H54 (cell line): ENCODE measurements at regions not wholly inside any gene's neighbourhood (a gene's known extent, or its start where the extent isn't known, plus 50 kb on each side); places are given as distances from the start of the nearest gene placed in this dataset.

Source experiments
- DNase-seq: peaks from one replicate; pipeline ENCODE4 v3.0.0; 2011; ENCODE audit warnings: low spot score, mixed read lengths; ENCODE audit not compliant: insufficient read length
- FAIRE-seq: peaks from 3 replicates; lab custom pipeline; 2011; peaks lifted over from hg19 to GRCh38; lab: Jason Lieb, UNC
- POLR2A ChIP-seq: IDR thresholded peaks from 2 replicates; pipeline ENCODE4 v1.6.1; 2011; ENCODE audit warnings: low read depth, mild to moderate bottlenecking, low read length

DNA sequence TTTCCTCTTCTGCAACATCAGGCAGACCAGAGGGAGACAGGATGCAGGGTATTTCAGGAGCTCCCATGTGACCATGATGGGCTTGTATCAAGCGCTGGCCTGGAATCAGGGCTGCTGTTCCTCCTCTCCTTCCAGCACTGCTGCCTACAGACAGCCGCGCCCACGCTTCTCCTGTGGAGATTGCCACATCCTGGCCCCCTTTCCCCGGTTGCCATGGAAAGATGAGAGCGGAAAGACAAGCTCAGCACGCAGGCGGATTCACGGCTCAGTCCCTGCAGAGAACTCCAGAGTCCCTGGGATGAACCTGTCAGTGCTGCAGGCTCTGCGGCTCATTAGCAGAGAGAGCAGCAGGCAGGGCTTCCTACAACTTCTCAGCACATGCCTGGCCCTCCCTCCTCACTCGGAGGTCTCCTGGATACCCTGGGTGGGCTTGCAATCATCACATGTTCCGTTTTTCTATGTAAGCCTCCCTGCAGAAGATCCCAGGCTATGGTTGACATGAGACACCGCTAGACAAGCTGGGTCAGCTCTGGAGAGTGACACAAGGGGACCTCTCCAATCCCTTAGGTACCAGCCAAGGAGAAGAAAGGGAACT lies 497.8 kb upstream of the MYT1L start:
- no peak for FAIRE-seq
- no peak for DNase-seq
- no peak for TF ChIP-seq POLR2A

DNA sequence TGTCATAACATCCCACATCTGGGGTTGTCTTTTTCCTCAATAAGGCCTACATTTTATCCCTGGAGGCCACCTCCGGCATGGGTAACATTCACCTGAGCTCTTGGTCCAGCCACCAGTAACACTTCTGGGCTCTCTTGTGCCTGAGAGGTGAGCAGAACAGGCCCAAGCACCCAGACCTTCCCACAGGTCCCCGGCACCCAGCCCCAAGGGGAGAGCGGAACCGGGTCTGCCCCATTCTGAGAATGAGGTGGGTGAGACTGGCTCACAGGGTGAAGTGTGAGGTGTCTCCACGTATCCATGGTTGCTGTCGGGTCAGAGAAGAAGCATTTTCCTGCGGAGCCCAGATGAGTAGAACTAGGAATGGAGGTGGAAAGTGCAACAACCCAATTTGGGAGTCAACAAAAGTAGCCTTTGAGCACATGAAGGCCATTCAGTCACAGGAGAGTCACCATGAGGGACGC lies 496.7 kb upstream of the MYT1L start:
- TF ChIP-seq POLR2A, result no peak
- DNase-seq (no peak), FAIRE-seq (no peak)

DNA sequence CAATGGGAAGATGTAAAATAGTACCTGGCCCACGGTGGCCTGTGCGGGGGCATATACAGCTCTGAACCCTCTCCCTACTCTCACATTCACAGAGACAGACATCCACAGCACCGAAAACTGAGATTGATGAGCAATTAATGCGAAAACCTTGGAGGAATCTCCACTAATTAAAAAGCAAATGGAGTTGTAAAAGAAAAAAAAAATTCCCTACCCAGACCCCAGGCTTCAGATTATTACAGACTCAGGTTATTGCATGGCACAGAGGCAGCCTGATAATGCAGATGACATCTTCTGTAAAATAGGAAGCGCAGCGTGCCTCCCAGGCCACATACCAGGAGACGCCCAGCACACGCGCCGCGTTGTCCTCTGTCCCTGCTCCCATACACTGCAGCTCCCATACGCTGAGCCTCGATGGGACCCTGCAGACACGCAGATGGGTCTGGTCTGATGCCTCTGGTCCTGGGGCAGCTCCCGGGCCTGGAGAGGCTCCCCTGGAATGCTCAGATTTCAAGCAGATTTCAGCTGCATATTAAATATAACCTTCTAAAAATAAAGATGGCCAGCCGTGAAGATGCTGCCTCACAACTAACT lies 496.1 kb upstream of the MYT1L start:
- no peak for DNase-seq
- no peak for TF ChIP-seq POLR2A
- no peak for FAIRE-seq

DNA sequence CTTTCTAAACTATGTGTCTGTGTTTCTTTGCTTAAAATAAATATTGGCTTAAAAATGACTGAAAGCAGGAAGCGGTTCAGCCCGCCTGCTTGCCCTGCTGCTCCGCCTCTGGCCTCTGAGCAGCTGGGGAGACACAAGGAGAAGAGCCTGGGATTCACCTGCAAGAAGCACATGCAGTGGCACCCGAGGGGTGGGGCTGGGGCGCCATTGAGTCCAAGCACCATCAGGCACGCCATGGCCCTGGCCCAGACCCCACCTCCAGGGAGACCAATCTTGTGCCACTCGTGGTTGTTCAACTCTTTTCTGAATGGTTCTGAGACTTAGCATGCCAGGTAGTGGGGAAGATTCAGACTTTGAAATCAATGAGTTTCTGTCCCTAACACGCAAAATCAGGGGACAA lies 495.5 kb upstream of the MYT1L start:
- no peak for FAIRE-seq
- TF ChIP-seq POLR2A, result no peak
- no peak for DNase-seq

DNA sequence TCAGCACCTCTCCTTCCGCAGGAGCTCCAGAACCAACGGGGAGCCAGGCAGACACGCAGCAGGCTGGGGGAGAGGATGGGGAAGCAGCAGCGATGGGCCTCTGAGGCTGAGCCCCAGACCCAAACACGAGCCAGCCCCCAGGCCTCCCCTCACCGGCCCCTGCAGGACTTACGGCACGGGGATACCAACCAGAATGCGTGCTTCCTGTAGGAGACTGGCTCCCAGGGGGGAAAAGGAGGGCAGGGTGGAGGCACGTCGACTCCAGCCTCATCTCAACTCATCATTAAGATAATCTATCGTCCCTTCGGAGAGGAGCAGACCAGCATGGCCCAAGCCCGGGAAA lies 495.1 kb upstream of the MYT1L start:
- DNase-seq, result no peak
- no peak for TF ChIP-seq POLR2A
- no peak for FAIRE-seq

DNA sequence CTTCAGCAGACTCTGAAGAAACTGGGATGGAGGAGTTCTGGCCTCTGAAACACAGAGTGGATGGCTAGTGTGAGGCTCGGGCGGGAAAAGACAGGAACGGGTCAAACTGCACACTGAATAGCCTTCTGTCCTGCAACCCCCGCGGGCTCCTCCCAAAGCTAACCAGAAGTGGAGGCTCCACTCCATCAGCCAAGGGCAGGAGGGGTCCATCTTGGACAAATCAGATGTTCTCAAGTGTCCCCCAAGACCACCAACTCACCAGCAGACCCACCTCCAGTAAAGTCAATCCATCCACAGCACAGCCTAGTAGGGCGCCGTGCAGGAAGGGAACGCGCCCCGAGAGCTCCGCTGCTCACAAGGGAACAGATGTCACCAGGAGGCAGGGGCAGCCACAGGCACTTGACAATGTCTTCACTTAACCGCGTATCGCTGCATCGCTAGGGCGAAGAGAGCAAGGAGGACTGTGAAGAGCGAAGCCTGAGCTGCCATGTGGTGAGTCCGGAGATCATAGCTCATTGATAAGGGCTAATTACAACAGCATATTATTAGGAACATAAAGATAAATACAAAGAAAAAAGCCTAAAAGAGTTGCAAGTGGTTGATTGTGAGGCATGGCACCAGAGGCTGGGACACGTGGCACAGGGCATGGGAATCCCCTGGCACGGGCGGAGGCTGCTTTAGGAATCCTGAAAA lies 494.6 kb upstream of the MYT1L start:
- TF ChIP-seq POLR2A, result no peak
- FAIRE-seq, result no peak
- no peak for DNase-seq

DNA sequence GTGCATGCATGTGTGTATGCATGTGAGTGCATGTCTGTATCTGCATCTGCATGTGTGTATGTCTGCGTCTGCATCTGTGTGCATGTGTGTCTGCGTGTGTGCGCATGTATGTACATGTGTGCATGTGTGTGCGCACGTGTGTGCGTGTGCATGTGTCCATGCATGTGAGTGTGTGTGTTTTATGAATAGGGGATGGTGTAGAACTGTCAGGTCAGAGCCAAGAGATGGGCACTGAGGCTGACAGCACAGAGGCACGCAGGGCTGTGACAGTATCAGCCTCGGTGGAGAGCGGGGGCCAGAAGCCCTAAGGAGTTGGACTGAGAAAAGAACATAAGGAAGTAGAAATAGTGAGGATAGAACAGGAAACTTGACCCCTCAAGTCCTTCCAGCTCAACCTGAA lies 494.0 kb upstream of the MYT1L start:
- FAIRE-seq (no peak), DNase-seq (no peak)
- TF ChIP-seq POLR2A, result no peak

DNA sequence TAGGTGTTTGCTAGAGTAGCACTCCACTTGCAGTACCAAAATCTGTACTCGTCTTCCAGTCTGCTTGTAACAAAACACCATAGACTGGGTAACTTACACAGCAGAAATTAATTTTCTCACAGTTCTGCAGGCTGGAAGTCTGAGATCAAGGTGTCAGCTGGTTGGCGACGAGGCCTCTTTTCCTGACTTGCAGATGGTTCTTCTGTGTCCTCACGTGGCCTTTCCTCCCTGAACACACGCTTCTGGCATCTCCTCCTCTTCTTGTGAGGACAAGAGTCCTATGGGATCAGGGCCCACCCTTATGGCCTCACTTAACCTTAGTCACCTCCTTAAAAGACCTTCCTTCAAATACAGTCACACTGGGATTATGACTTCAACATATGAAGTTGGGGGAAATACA lies 493.5 kb upstream of the MYT1L start:
- no peak for FAIRE-seq
- TF ChIP-seq POLR2A, result no peak
- DNase-seq, result no peak

DNA sequence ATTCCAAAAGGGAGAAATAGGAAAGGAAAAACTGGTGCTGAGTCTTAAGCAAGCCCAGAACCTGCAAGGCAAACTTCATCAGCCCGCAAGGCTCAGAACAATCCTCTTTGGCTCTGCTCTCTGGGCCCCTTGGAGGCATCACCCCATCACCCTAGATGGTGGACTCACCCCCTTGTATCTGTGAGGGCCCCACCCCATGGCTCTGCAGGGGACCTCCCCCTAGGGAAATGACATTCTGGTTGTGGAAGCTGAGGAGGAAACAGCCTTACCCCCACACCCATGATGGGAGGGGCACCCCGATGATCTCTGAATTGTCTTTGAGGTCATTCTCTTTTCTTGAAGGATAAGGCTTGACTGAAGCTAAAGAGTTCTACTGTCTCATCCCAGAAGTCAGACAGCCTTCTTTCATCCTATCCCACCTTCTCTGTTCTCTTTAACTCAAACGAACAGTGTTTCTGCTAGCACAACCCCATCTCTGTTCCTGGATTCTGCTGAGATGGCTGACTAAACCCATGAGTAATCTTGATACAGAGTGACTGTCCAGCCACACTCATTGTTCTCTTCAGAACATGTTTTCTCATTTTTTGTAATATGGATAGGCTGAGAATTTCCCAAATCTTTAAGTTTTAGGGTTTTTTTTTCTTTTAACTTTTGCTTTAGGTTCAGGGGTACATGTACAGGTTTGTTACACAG lies 492.1 kb upstream of the MYT1L start:
- no peak for FAIRE-seq
- DNase-seq, result no peak
- no peak for TF ChIP-seq POLR2A

DNA sequence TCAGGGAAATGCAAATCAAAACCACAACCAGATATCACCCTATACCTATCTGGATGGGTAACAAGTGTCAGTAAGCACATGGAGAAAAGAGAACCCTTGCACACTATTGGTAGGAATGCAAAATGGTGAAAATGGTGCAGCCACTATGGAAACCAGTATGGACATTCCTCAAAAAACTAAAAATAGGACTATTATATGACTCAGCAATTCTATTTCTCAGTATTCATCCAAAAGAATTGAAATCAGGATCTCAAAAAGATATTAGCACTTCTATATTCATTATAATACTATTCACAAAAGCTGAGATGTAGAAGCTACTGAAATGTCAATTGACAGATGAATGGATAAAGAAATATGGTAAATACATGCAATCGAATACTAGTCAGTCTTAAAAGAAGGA lies 491.1 kb upstream of the MYT1L start:
- TF ChIP-seq POLR2A, result no peak
- DNase-seq (no peak), FAIRE-seq (no peak)

DNA sequence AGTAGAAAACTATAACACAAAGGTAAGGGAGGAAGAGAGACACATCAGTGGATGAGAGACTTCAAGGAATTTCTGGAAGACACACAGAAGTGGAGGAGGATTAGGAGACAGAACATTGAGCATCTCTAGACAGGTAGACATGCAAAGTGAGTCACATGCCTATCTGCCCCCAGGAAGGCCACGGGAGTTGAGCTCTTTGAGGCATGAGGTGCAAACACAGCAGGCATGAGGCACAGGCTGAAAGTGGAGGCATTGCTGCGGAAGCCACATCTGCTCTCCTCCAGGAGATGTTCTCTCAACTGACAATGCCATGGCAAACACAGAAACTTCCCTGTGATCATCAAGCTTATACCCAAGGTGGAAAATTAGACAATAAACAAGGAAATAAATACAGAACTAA lies 481.6 kb upstream of the MYT1L start:
- TF ChIP-seq POLR2A, result no peak
- DNase-seq, result no peak
- no peak for FAIRE-seq

DNA sequence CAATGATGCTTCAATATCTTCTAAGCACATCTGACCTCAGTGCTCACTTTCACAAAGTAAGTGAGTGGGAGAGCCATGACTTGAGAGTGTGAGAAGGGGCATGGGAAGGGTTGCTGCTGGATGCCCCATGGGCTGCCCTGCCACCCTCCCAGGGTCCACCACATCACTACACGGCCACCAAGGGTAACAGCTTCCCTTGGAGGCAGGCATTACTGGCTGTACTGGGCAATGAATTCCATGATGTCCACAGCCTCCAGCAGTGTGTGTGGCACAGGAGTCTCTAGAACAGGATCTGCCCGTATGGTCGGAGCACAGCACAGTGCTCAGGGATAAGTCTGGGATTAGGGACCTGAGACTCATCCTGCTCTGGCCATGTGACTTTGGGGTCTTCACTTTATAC lies 481.0 kb upstream of the MYT1L start:
- DNase-seq (no peak), FAIRE-seq (no peak)
- no peak for TF ChIP-seq POLR2A

DNA sequence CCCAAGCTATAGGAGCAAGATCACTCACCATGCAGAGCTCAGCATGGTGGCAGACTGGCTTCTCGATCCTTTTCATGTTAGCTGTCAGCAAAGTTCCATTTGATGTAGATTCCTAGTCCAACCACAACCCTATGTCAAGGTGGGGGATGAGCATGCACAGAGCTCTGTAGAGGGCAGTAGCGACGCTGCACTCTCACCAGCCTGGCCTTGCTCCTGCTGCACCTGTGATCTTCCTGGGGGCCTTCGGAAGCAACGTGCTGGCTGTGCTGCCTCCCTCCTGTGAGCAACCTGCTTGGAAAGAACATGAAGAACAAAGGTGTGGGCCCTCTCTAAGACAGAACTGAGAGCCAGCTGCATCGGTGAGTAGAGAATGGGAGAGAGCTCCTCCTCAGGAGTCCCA lies 479.4 kb upstream of the MYT1L start:
- FAIRE-seq (no peak), DNase-seq (no peak)
- TF ChIP-seq POLR2A, result no peak

DNA sequence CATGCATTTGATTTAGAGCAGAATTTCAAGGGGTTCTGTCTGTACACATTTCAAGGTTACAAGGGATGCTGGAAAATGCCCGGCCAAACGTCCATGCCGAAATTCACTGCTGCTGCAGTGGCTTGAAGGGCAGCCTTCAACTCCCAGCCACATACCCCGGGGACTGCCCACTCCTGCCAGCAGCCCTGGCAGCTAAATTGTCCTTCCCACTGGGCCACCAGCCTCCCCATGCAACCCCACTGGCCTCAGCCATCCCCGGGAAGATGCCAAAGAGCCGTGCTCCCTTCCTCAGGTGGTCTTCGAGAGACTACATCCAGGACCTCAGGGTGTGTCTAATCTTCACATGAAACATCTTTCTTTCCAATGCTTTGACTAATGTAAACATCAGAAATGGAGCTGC lies 478.7 kb upstream of the MYT1L start:
- no peak for DNase-seq
- no peak for TF ChIP-seq POLR2A
- no peak for FAIRE-seq
